Smooth muscle cell (in vitro differentiated cells): ENCODE measurements at regions not wholly inside any gene's neighbourhood (a gene's known extent, or its start where the extent isn't known, plus 50 kb on each side); places are given as distances from the start of the nearest gene placed in this dataset.

Source experiments
- DNase-seq: peaks from one replicate; lab custom pipeline; 2025; ENCODE audit not compliant: unreplicated experiment; lab: John Stamatoyannopoulos, UW
- H2AFZ ChIP-seq: fragments of 200-600 bp; sonication (generic); 2 replicates; pipeline ENCODE4 v1.6.0; 2016; ENCODE audit warnings: antibody characterized with exemption, low read depth, mild to moderate bottlenecking
- H3F3A ChIP-seq: fragments of 200-600 bp; sonication (generic); 2 replicates; pipeline ENCODE4 v1.6.0; 2017; ENCODE audit warnings: antibody characterized with exemption, low read depth
- H3K27ac ChIP-seq: fragments of 200-600 bp; sonication (generic); 2 replicates; pipeline ENCODE4 v1.5.1; 2016; ENCODE audit warnings: low read depth, mild to moderate bottlenecking
- H3K27me3 ChIP-seq: fragments of 200-600 bp; sonication (generic); 2 replicates; pipeline ENCODE4 v1.6.1; 2016; ENCODE audit warnings: low read depth, mild to moderate bottlenecking
- H3K36me3 ChIP-seq: fragments of 200-600 bp; sonication (generic); 2 replicates; pipeline ENCODE4 v1.5.1; 2016; ENCODE audit warnings: low read depth
- H3K4me1 ChIP-seq: fragments of 200-600 bp; sonication (generic); 2 replicates; pipeline ENCODE4 v1.5.1; 2016; ENCODE audit warnings: low read depth
- H3K4me2 ChIP-seq: fragments of 200-600 bp; sonication (generic); 2 replicates; pipeline ENCODE4 v1.6.0; 2016; ENCODE audit warnings: mild to moderate bottlenecking
- H3K4me3 ChIP-seq: fragments of 200-600 bp; sonication (generic); 2 replicates; pipeline ENCODE4 v1.5.1; 2016; ENCODE audit warnings: mild to moderate bottlenecking
- H3K79me2 ChIP-seq: fragments of 200-600 bp; sonication (generic); 2 replicates; pipeline ENCODE4 v1.6.0; 2016; ENCODE audit warnings: low read depth, mild to moderate bottlenecking
- H3K9ac ChIP-seq: fragments of 200-600 bp; sonication (generic); 2 replicates; pipeline ENCODE4 v1.6.0; 2016; ENCODE audit warnings: low read depth
- H3K9me3 ChIP-seq: fragments of 200-600 bp; sonication (generic); replicated peaks from 2 replicates; pipeline ENCODE4 v1.5.1; 2016; ENCODE audit warnings: low read depth
- H4K20me1 ChIP-seq: fragments of 200-600 bp; sonication (generic); 2 replicates; pipeline ENCODE4 v1.6.0; 2016; ENCODE audit warnings: low read depth
- WGBS: methylation state at CpG from one replicate; pipeline ENCODE4 v1.1.7; 2016; ENCODE audit warnings: low lambda C conversion rate; 5-methylcytosine and 5-hydroxymethylcytosine counted together
- TF ChIP-seq, protein P1 (sequence below): fragments of 200-600 bp; sonication (generic); IDR thresholded peaks from 2 replicates; pipeline ENCODE4 v1.5.1; 2017; ENCODE audit warnings: borderline replicate concordance, mild to moderate bottlenecking, antibody characterized with exemption; ENCODE audit not compliant: insufficient read depth, poor library complexity, severe bottlenecking

DNA sequence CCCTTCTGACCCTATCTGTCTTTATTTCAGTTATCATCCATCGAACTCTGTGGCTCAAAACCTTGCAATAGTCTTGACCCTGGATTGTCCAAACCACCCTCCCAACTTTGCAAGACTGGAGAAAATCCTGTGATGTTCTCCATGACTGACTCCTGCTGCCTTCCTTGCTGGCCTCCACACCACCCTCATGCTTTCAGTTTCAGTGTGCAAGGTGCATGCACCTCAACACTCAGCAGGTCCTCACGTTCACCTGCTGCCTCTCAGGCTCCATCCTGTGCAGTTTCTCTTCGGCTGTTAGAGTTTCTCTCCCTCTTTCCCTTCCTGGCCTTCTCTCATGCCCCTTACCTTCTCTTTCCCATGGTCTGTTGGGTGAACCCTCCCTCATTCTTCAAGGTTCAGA is 59.4 kb upstream of the ASIC2 start:
- Histone ChIP-seq H3F3A (no peaks in the 10 kb centered on the region), H3K79me2 (no peaks in the 10 kb centered on the region), H4K20me1 (no peaks in the 10 kb centered on the region), H3K36me3 (no peaks in the 10 kb centered on the region), H2AFZ (no peak overlapping the region), H3K4me2 (no peak overlapping the region), H3K4me1 (no peaks in the 10 kb centered on the region), H3K9me3 (no peaks in the 10 kb centered on the region), H3K4me3 (no peak overlapping the region), H3K9ac (no peak overlapping the region), H3K27ac (no peak overlapping the region), H3K27me3 (no peaks in the 10 kb centered on the region)
- no peak for DNase-seq
- WGBS: 87% methylated on average over 3 of the region's 3 CpGs
- TF ChIP-seq, protein P1, sequence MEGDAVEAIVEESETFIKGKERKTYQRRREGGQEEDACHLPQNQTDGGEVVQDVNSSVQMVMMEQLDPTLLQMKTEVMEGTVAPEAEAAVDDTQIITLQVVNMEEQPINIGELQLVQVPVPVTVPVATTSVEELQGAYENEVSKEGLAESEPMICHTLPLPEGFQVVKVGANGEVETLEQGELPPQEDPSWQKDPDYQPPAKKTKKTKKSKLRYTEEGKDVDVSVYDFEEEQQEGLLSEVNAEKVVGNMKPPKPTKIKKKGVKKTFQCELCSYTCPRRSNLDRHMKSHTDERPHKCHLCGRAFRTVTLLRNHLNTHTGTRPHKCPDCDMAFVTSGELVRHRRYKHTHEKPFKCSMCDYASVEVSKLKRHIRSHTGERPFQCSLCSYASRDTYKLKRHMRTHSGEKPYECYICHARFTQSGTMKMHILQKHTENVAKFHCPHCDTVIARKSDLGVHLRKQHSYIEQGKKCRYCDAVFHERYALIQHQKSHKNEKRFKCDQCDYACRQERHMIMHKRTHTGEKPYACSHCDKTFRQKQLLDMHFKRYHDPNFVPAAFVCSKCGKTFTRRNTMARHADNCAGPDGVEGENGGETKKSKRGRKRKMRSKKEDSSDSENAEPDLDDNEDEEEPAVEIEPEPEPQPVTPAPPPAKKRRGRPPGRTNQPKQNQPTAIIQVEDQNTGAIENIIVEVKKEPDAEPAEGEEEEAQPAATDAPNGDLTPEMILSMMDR: no peak

DNA sequence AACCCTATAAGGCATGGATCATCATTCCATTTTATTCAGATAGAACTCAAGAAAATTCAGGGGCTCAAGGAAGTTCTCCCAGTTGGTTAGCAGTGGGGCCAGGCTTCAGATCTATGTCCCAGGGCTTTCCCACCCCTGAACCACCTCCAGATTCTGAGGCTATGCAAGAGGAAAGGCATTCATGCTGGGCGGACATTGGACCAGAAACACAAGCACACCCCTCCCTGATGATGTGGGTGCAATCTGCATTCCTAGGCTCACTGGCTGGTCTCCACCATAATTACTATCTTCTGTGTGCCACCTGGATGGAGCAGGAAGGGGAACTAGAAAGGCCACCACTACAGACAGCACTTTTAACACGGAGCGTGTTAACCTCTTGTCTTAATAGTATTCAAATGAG is 63.2 kb upstream of the ASIC2 start:
- TF ChIP-seq, protein P1: no peak
- Histone ChIP-seq H3K4me2 (no peak overlapping the region), H3K9ac (no peak overlapping the region), H3F3A (no peaks in the 10 kb centered on the region), H3K9me3 (no peaks in the 10 kb centered on the region), H3K27me3 (no peaks in the 10 kb centered on the region), H3K4me1 (no peaks in the 10 kb centered on the region), H4K20me1 (no peaks in the 10 kb centered on the region), H3K79me2 (no peaks in the 10 kb centered on the region), H2AFZ (no peak overlapping the region), H3K4me3 (no peak overlapping the region), H3K36me3 (no peaks in the 10 kb centered on the region), H3K27ac (no peak overlapping the region)
- WGBS: 95% methylated on average over 3 of the region's 3 CpGs
- no peak for DNase-seq

DNA sequence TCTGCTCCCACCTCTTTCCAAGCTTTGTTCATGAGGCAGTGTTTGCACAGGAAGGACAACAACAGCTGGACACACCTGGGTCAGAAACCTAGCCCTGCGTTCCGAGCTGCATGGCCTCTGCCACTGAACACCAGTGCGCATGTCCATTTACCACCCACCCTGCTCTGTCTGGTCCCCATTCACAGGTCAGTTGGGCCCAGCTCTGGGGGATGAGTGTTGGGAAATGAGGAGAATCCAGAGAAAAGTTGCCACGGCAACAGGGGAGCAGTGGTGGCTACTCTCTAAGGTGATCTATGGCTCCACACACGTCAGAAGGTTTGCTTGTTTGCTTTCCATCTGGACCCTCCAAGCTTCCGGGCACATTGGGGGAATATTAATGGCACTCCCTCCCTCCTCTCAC is 70.4 kb upstream of the ASIC2 start:
- DNase-seq: no peak
- H3K27ac ChIP-seq: no peak overlapping the region
- no peak overlapping the region for H3K4me2 ChIP-seq
- H3K4me1 ChIP-seq: no peaks in the 10 kb centered on the region
- no peaks in the 10 kb centered on the region for H3K79me2 ChIP-seq
- no peaks in the 10 kb centered on the region for H3K9me3 ChIP-seq
- no peak overlapping the region for H2AFZ ChIP-seq
- no peaks in the 10 kb centered on the region for H3K36me3 ChIP-seq
- no peaks in the 10 kb centered on the region for H4K20me1 ChIP-seq
- TF ChIP-seq, protein P1: no peak
- H3F3A ChIP-seq: no peaks in the 10 kb centered on the region
- no peak overlapping the region for H3K4me3 ChIP-seq
- 97% methylated on average over 6 of the region's 6 CpGs for WGBS
- no peaks in the 10 kb centered on the region for H3K27me3 ChIP-seq
- H3K9ac ChIP-seq: no peak overlapping the region

DNA sequence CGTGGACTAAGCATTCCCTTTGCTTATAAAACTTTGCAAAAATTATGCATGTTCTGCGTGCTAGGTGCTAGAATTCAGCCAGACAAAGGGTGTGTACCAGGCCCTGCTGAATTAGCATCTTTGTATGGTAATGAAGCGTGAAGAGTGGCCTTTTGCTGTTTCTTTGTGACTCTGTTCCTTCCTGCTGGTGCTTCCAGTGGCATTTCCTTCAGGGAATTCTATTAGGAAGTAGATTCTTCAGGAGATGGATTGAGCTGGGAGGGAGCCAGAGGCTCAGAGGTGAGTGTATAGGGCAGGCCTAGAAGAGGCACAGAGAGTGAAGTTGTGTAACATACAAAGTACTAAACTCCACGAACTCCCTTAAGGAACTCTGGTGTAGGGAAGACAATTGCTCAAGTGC is 73.9 kb upstream of the ASIC2 start:
- TF ChIP-seq, protein P1: no peak
- no peaks in the 10 kb centered on the region for H3K4me1 ChIP-seq
- H3K4me3 ChIP-seq: no peak overlapping the region
- H3K4me2 ChIP-seq: no peak overlapping the region
- no peaks in the 10 kb centered on the region for H3K27me3 ChIP-seq
- H2AFZ ChIP-seq: no peak overlapping the region
- H3K9me3 ChIP-seq: no peaks in the 10 kb centered on the region
- no peaks in the 10 kb centered on the region for H3K79me2 ChIP-seq
- no peaks in the 10 kb centered on the region for H3K36me3 ChIP-seq
- no peaks in the 10 kb centered on the region for H3F3A ChIP-seq
- no peak overlapping the region for H3K27ac ChIP-seq
- no peak overlapping the region for H3K9ac ChIP-seq
- DNase-seq: no peak
- no peaks in the 10 kb centered on the region for H4K20me1 ChIP-seq
- WGBS: 80% methylated on average over 4 of the region's 4 CpGs
